ENCODE measurements at regions not wholly inside any gene's neighbourhood (a gene's known extent, or its start where the extent isn't known, plus 50 kb on each side); places are given as distances from the start of the nearest gene placed in this dataset.

GRCh38 chr12:13450231-13451080 lies 253.9 kb downstream of the EMP1 start:
- Histone ChIP-seq H3K27me3 (ENCODE audit: control insufficient read depth, insufficient read depth, low read length) (peaks cover 3% of the 10 kb centered on the region), H3K9me3 (replicated peaks; ENCODE audit: low read length) (no peaks in the 10 kb centered on the region), H3K36me3 (ENCODE audit: insufficient read depth, low read length) (no peaks in the 10 kb centered on the region), H3K4me2 (ENCODE audit: low read length) (no peak overlapping the region), H3K4me3 (ENCODE audit: low read length) (no peak overlapping the region), H3K9ac (ENCODE audit: low read depth, low read length) (no peak overlapping the region), H3K4me1 (ENCODE audit: control insufficient read depth, insufficient read depth, low read length) (no peaks in the 10 kb centered on the region)

DNA sequence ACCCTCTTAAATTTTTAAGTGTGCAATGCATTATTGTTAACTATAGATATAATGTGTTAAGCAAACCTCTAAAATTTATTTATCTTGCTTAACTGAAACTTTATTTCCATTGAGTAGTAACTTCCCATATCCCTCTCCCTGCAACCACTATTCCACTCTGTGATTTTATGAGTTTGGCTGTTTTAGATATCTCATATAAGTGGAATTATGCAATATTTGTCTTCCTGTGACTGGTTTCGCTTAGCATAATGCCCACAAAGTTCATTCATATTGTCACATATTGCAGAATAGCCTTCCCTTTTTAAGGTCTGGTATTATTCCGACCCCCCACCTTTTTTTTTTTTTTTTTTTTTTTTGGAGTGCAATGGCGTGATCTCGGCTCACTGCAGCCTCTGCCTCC lies 247.6 kb downstream of the EMP1 start:
- no peak overlapping the region for H3K9ac ChIP-seq (ENCODE audit: low read depth, low read length)
- H3K4me1 ChIP-seq (ENCODE audit: control insufficient read depth, insufficient read depth, low read length): no peaks in the 10 kb centered on the region
- H3K9me3 ChIP-seq (replicated peaks; ENCODE audit: low read length): no peaks in the 10 kb centered on the region
- no peak overlapping the region for H3K4me3 ChIP-seq (ENCODE audit: low read length)
- peaks cover under 1% of the 10 kb centered on the region for H3K27me3 ChIP-seq (ENCODE audit: control insufficient read depth, insufficient read depth, low read length)
- H3K4me2 ChIP-seq (ENCODE audit: low read length): no peak overlapping the region
- H3K36me3 ChIP-seq (ENCODE audit: insufficient read depth, low read length): no peaks in the 10 kb centered on the region

DNA sequence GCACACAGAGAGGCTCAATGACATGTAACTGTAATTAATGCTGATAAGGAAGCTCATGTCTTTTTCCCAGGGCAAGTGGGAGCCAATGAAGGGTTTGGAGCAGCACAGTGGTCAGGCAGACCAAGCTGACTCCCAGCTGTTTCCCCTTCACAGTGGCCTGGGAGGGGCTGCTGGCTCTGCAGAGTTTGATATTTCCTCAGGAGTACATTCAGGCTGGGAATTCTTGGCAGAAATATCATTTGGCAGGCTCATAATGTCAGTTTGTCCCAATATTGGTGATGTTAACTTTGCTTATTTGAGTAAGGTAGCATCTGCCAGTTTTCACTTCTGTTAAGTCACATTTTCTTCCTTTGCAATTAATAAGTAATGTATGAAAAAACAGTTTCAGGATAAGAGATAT lies 247.0 kb downstream of the EMP1 start:
- Histone ChIP-seq H3K4me1 (ENCODE audit: control insufficient read depth, insufficient read depth, low read length) (no peaks in the 10 kb centered on the region), H3K4me3 (ENCODE audit: low read length) (no peak overlapping the region), H3K9me3 (replicated peaks; ENCODE audit: low read length) (no peaks in the 10 kb centered on the region), H3K36me3 (ENCODE audit: insufficient read depth, low read length) (no peaks in the 10 kb centered on the region), H3K4me2 (ENCODE audit: low read length) (no peak overlapping the region), H3K9ac (ENCODE audit: low read depth, low read length) (no peak overlapping the region), H3K27me3 (ENCODE audit: control insufficient read depth, insufficient read depth, low read length) (no peaks in the 10 kb centered on the region)

DNA sequence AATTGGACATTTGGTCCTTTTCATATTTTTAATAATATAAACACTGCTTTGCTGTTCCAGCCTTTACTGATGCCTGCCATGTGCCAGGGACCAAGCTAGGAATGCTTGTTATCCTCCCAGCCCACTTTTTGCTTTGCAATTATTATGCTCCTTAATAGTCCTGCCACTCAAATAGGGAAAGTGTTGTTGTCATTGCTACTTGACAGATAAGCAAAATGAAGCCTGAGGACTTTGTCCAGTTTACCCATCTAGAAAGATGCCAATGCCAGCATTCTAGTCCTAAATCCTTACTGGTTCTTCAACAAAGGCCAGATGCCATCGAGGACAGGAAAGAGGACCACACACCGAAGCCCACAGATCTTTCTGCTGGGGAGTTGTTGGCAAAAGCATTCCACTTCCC lies 246.5 kb downstream of the EMP1 start:
- H3K36me3 ChIP-seq (ENCODE audit: insufficient read depth, low read length): no peaks in the 10 kb centered on the region
- no peaks in the 10 kb centered on the region for H3K27me3 ChIP-seq (ENCODE audit: control insufficient read depth, insufficient read depth, low read length)
- H3K4me2 ChIP-seq (ENCODE audit: low read length): no peak overlapping the region
- no peak overlapping the region for H3K4me3 ChIP-seq (ENCODE audit: low read length)
- H3K9me3 ChIP-seq (replicated peaks; ENCODE audit: low read length): no peaks in the 10 kb centered on the region
- H3K9ac ChIP-seq (ENCODE audit: low read depth, low read length): no peak overlapping the region
- H3K4me1 ChIP-seq (ENCODE audit: control insufficient read depth, insufficient read depth, low read length): no peaks in the 10 kb centered on the region

DNA sequence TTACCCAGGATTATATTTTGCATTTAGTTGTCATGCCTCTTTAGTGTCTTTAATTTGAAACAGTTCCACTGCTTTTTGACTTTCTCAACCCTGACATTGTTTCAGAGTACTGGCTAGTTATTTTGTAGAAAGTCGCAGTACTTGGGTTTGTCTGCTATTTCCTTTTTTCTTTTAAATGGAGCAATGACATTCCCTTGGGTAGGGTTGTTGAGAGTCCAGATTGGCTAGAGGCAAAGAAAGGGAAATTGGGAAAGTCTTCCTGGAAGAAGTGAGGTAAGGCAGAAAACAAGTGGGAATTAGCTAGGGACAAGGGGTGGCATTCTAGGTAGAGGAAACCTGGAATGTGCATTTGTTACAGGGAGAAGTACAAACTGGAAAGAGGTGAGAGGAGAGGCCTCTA lies 245.9 kb downstream of the EMP1 start:
- Histone ChIP-seq H3K9me3 (replicated peaks; ENCODE audit: low read length) (no peaks in the 10 kb centered on the region), H3K27me3 (ENCODE audit: control insufficient read depth, insufficient read depth, low read length) (no peaks in the 10 kb centered on the region), H3K4me3 (ENCODE audit: low read length) (no peak overlapping the region), H3K9ac (ENCODE audit: low read depth, low read length) (no peak overlapping the region), H3K4me1 (ENCODE audit: control insufficient read depth, insufficient read depth, low read length) (no peaks in the 10 kb centered on the region), H3K36me3 (ENCODE audit: insufficient read depth, low read length) (no peaks in the 10 kb centered on the region), H3K4me2 (ENCODE audit: low read length) (no peak overlapping the region)

GRCh38 chr12:13440844-13441243 lies 244.3 kb downstream of the EMP1 start:
- no peak overlapping the region for H3K4me2 ChIP-seq (ENCODE audit: low read length)
- no peak overlapping the region for H3K9ac ChIP-seq (ENCODE audit: low read depth, low read length)
- H3K4me3 ChIP-seq (ENCODE audit: low read length): no peak overlapping the region
- H3K9me3 ChIP-seq (replicated peaks; ENCODE audit: low read length): no peaks in the 10 kb centered on the region
- H3K36me3 ChIP-seq (ENCODE audit: insufficient read depth, low read length): no peaks in the 10 kb centered on the region
- no peaks in the 10 kb centered on the region for H3K27me3 ChIP-seq (ENCODE audit: control insufficient read depth, insufficient read depth, low read length)
- H3K4me1 ChIP-seq (ENCODE audit: control insufficient read depth, insufficient read depth, low read length): no peaks in the 10 kb centered on the region

GRCh38 chr12:13437541-13437940 lies 241.0 kb downstream of the EMP1 start:
- H3K27me3 ChIP-seq (ENCODE audit: control insufficient read depth, insufficient read depth, low read length): no peaks in the 10 kb centered on the region
- H3K4me2 ChIP-seq (ENCODE audit: low read length): no peak overlapping the region
- H3K4me3 ChIP-seq (ENCODE audit: low read length): no peak overlapping the region
- no peaks in the 10 kb centered on the region for H3K4me1 ChIP-seq (ENCODE audit: control insufficient read depth, insufficient read depth, low read length)
- H3K9ac ChIP-seq (ENCODE audit: low read depth, low read length): no peak overlapping the region
- no peaks in the 10 kb centered on the region for H3K36me3 ChIP-seq (ENCODE audit: insufficient read depth, low read length)
- no peaks in the 10 kb centered on the region for H3K9me3 ChIP-seq (replicated peaks; ENCODE audit: low read length)

DNA sequence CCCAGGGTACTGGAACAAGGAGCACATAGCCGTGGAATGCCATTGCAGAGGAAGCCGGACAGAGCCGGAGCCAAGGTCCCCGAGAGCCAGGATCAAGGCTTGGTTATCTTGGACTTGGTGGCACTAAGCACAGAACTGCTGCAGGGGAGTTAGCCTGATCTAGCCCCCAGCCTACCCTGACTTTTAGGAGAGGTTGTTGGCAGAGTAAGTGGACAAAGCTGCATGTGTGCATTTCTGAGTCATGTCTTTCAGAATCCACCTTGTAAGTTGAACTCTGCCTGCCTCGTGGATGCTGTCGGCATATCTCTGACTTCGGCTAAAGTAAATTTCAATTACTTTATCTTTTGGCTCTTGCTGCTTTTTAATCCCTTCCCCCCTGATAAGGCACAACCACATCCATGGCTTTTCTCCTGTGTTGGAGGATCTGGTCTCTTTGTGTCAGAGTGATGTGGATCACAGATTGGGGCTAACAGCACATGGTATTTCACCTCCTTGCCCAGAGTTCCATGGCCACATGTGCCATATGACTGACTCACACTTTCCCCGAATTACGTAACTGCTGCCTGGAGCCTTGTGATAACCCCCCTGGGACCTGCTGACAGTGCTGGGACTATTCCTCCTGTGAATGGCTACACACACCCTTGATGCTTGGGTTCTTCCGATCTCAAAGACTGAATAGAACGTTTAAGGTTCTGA lies 240.3 kb downstream of the EMP1 start:
- Histone ChIP-seq H3K27me3 (ENCODE audit: control insufficient read depth, insufficient read depth, low read length) (no peaks in the 10 kb centered on the region), H3K4me1 (ENCODE audit: control insufficient read depth, insufficient read depth, low read length) (no peaks in the 10 kb centered on the region), H3K4me3 (ENCODE audit: low read length) (no peak overlapping the region), H3K9me3 (replicated peaks; ENCODE audit: low read length) (no peaks in the 10 kb centered on the region), H3K36me3 (ENCODE audit: insufficient read depth, low read length) (no peaks in the 10 kb centered on the region), H3K4me2 (ENCODE audit: low read length) (no peak overlapping the region), H3K9ac (ENCODE audit: low read depth, low read length) (no peak overlapping the region)

DNA sequence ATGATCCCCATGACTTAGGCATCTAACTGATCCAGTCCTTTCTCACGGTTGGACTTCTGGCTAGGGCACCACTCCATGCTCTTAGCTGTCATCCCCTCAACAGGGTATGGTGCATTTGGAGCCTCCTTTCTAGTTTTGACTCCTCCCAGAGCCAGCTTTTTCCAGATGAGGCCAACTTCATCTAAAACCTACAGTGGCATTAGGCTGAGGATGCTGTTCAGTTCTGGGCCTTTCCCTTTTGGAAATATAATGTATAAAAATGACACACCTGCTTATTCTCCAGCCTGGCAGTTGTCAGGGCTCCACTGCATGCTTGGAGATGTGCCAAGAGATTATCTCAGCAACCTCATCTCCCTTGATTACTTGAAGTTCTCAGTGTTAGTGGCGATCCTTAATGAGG lies 239.7 kb downstream of the EMP1 start:
- no peak overlapping the region for H3K9ac ChIP-seq (ENCODE audit: low read depth, low read length)
- H3K27me3 ChIP-seq (ENCODE audit: control insufficient read depth, insufficient read depth, low read length): no peaks in the 10 kb centered on the region
- no peaks in the 10 kb centered on the region for H3K9me3 ChIP-seq (replicated peaks; ENCODE audit: low read length)
- H3K36me3 ChIP-seq (ENCODE audit: insufficient read depth, low read length): no peaks in the 10 kb centered on the region
- H3K4me1 ChIP-seq (ENCODE audit: control insufficient read depth, insufficient read depth, low read length): no peaks in the 10 kb centered on the region
- H3K4me2 ChIP-seq (ENCODE audit: low read length): no peak overlapping the region
- no peak overlapping the region for H3K4me3 ChIP-seq (ENCODE audit: low read length)

GRCh38 chr12:13435235-13435933 lies 238.9 kb downstream of the EMP1 start:
- Histone ChIP-seq H3K27me3 (ENCODE audit: control insufficient read depth, insufficient read depth, low read length) (no peaks in the 10 kb centered on the region), H3K9ac (ENCODE audit: low read depth, low read length) (no peak overlapping the region), H3K36me3 (ENCODE audit: insufficient read depth, low read length) (no peaks in the 10 kb centered on the region)

DNA sequence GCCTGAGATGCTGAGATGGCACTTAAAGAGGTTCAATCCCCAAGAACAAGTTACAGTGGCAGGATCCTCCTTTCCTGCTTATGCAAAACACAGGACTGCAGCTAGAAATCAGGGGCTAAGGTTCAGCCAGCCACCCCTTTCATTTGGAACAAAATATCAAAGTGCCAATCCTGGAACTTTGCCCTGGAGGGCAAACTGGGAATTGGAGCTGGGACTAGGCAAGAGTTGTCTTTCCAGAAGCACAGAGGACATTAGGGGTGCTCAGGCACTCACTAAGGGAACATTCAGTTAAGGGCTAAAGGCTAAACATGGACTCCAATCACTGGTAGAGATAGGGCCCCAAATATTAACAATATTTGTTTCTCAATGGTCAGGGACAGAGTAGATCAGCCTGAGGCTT lies 237.2 kb downstream of the EMP1 start:
- Histone ChIP-seq H3K4me1 (ENCODE audit: control insufficient read depth, insufficient read depth, low read length) (no peaks in the 10 kb centered on the region), H3K27me3 (ENCODE audit: control insufficient read depth, insufficient read depth, low read length) (no peaks in the 10 kb centered on the region), H3K9ac (ENCODE audit: low read depth, low read length) (no peak overlapping the region), H3K4me3 (ENCODE audit: low read length) (no peak overlapping the region), H3K4me2 (ENCODE audit: low read length) (no peak overlapping the region), H3K36me3 (ENCODE audit: insufficient read depth, low read length) (no peaks in the 10 kb centered on the region), H3K9me3 (replicated peaks; ENCODE audit: low read length) (no peaks in the 10 kb centered on the region)

More at GRCh38 chr12:13435235-13435933, 238.9 kb downstream of the EMP1 start:
- Histone ChIP-seq H3K4me1 (ENCODE audit: control insufficient read depth, insufficient read depth, low read length) (no peaks in the 10 kb centered on the region), H3K4me2 (ENCODE audit: low read length) (no peak overlapping the region), H3K9me3 (replicated peaks; ENCODE audit: low read length) (no peaks in the 10 kb centered on the region), H3K4me3 (ENCODE audit: low read length) (no peak overlapping the region)
